ENCODE measurements at regions not wholly inside any gene's neighbourhood (a gene's known extent, or its start where the extent isn't known, plus 50 kb on each side); places are given as distances from the start of the nearest gene placed in this dataset.

DNA sequence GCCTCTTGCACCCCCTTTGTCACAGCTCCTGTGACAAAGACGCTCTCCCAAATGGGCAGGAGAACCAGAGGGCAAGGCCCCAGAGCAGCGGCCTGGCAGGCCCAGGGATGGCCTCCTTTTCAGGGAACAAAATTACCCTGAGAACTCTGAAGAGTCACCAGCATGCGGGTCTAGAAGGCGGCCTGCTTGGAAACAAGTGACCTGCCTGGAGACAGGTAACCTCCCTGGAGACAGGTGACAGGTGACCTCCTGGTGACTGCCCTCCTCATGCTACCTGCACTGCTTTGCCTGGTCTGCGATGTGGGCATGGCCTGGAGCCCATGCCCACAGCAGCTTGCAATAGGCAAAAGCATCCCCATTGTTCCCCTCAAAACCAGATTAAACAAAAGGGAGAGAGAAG lies 86.5 kb upstream of the ZC3H12A start:
- H3K36me3 ChIP-seq (ENCODE audit: insufficient read depth, low read length): no peaks in the 10 kb centered on the region
- DNase-seq (ENCODE audit: low read depth, low spot score): no peak
- H3K9me3 ChIP-seq (ENCODE audit: low read depth, low read length): no peaks in the 10 kb centered on the region
- H3K27ac ChIP-seq: no peak overlapping the region
- H3K4me3 ChIP-seq: no peak overlapping the region
- H3K9ac ChIP-seq (ENCODE audit: insufficient read length): no peak overlapping the region
- TF ChIP-seq POLR2AphosphoS5 (IDR thresholded peaks at IDR 0.05; ENCODE audit: borderline replicate concordance, low read depth, low read length) (no peak), FOXP2 (optimal IDR thresholded peaks at IDR 0.05; ENCODE audit: control extremely low read depth, extremely low read length, insufficient read depth) (no peak), EZH2 (IDR thresholded peaks at IDR 0.05) (no peak)

GRCh38 chr1:37389327-37389726 lies 85.1 kb upstream of the ZC3H12A start:
- no peak overlapping the region for H3K4me3 ChIP-seq
- DNase-seq (ENCODE audit: low read depth, low spot score): no peak
- H3K9me3 ChIP-seq (ENCODE audit: low read depth, low read length): no peaks in the 10 kb centered on the region
- H3K27ac ChIP-seq: no peak overlapping the region
- no peak for TF ChIP-seq POLR2AphosphoS5 (IDR thresholded peaks at IDR 0.05; ENCODE audit: borderline replicate concordance, low read depth, low read length)
- no peak for TF ChIP-seq EZH2 (IDR thresholded peaks at IDR 0.05)
- H3K36me3 ChIP-seq (ENCODE audit: insufficient read depth, low read length): no peaks in the 10 kb centered on the region
- H3K9ac ChIP-seq (ENCODE audit: insufficient read length): no peak overlapping the region

- Histone ChIP-seq H3K36me3 (ENCODE audit: insufficient read depth, low read length) (no peaks in the 10 kb centered on the region), H3K9me3 (ENCODE audit: low read depth, low read length) (no peaks in the 10 kb centered on the region), H3K27ac (no peak overlapping the region), H3K9ac (ENCODE audit: insufficient read length) (no peak overlapping the region), H3K4me3 (no peak overlapping the region)
- no peak for DNase-seq (ENCODE audit: low read depth, low spot score)
- TF ChIP-seq POLR2AphosphoS5 (IDR thresholded peaks at IDR 0.05; ENCODE audit: borderline replicate concordance, low read depth, low read length) (no peak), FOXP2 (optimal IDR thresholded peaks at IDR 0.05; ENCODE audit: control extremely low read depth, extremely low read length, insufficient read depth) (no peak), EZH2 (IDR thresholded peaks at IDR 0.05) (no peak)
These were observed 83.0 kb upstream of the ZC3H12A start for GRCh38 chr1:37391211-37392011.

DNA sequence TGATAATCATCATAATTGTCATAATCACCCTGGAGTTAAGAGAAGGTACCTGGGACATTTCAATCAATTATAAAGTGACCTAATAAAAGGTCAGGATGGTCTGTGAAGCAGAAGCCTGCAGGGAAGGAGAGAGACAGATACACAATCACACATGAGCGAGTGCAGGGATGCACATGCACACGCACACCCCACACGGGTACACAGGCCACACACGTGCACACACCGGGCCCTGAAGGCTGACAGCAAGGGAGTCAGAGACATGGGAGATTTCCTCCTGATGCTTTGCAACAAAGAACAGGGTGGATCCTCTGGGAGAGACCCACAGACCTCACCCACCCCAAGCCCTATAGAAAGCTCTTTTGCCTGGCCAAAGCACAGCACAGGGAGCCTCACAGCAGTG lies 82.3 kb upstream of the ZC3H12A start:
- Histone ChIP-seq H3K9me3 (ENCODE audit: low read depth, low read length) (no peaks in the 10 kb centered on the region), H3K36me3 (ENCODE audit: insufficient read depth, low read length) (no peaks in the 10 kb centered on the region), H3K4me3 (no peak overlapping the region), H3K9ac (ENCODE audit: insufficient read length) (no peak overlapping the region), H3K27ac (no peak overlapping the region)
- no peak for DNase-seq (ENCODE audit: low read depth, low spot score)
- no peak for TF ChIP-seq EZH2 (IDR thresholded peaks at IDR 0.05)
- TF ChIP-seq POLR2AphosphoS5 (IDR thresholded peaks at IDR 0.05; ENCODE audit: borderline replicate concordance, low read depth, low read length): no peak
- TF ChIP-seq FOXP2 (optimal IDR thresholded peaks at IDR 0.05; ENCODE audit: control extremely low read depth, extremely low read length, insufficient read depth): no peak

GRCh38 chr1:37393173-37394120 lies 80.9 kb upstream of the ZC3H12A start:
- TF ChIP-seq EZH2 (IDR thresholded peaks at IDR 0.05) (no peak), FOXP2 (optimal IDR thresholded peaks at IDR 0.05; ENCODE audit: control extremely low read depth, extremely low read length, insufficient read depth) (no peak), POLR2AphosphoS5 (IDR thresholded peaks at IDR 0.05; ENCODE audit: borderline replicate concordance, low read depth, low read length) (no peak)
- DNase-seq (ENCODE audit: low read depth, low spot score): no peak
- no peaks in the 10 kb centered on the region for H3K36me3 ChIP-seq (ENCODE audit: insufficient read depth, low read length)
- no peak overlapping the region for H3K9ac ChIP-seq (ENCODE audit: insufficient read length)
- no peak overlapping the region for H3K4me3 ChIP-seq
- H3K9me3 ChIP-seq (ENCODE audit: low read depth, low read length): no peaks in the 10 kb centered on the region
- no peak overlapping the region for H3K27ac ChIP-seq

GRCh38 chr1:37394574-37395464 lies 79.6 kb upstream of the ZC3H12A start:
- no peak overlapping the region for H3K9ac ChIP-seq (ENCODE audit: insufficient read length)
- no peak overlapping the region for H3K27ac ChIP-seq
- H3K36me3 ChIP-seq (ENCODE audit: insufficient read depth, low read length): no peaks in the 10 kb centered on the region
- DNase-seq (ENCODE audit: low read depth, low spot score): no peak
- TF ChIP-seq EZH2 (IDR thresholded peaks at IDR 0.05): no peak
- TF ChIP-seq POLR2AphosphoS5 (IDR thresholded peaks at IDR 0.05; ENCODE audit: borderline replicate concordance, low read depth, low read length): no peak
- TF ChIP-seq FOXP2 (optimal IDR thresholded peaks at IDR 0.05; ENCODE audit: control extremely low read depth, extremely low read length, insufficient read depth): no peak
- H3K4me3 ChIP-seq: no peak overlapping the region
- H3K9me3 ChIP-seq (ENCODE audit: low read depth, low read length): no peaks in the 10 kb centered on the region

DNA sequence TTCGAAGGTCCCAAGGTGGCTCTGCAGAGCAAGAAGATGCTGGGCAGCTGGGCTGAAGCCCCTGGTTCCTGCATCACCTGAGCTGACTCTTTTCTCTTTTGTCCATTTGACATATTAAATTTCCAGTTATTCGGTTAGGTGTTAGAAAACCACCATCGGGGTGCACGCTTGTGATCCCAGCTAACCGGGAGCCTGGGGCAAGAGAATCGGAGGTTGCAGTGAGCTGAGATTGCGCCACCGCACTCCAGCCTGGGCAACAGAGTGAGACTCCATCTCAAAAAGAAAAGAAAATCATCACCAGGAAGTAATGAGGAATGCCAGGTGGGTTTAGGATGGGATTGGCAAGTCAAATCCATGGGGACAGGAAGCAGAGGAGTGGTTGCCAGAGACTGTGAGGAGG lies 76.3 kb upstream of the ZC3H12A start:
- DNase-seq (ENCODE audit: low read depth, low spot score): no peak
- H3K9me3 ChIP-seq (ENCODE audit: low read depth, low read length): no peaks in the 10 kb centered on the region
- no peak overlapping the region for H3K27ac ChIP-seq
- H3K36me3 ChIP-seq (ENCODE audit: insufficient read depth, low read length): no peaks in the 10 kb centered on the region
- no peak overlapping the region for H3K4me3 ChIP-seq
- no peak overlapping the region for H3K9ac ChIP-seq (ENCODE audit: insufficient read length)
- no peak for TF ChIP-seq EZH2 (IDR thresholded peaks at IDR 0.05)
- TF ChIP-seq FOXP2 (optimal IDR thresholded peaks at IDR 0.05; ENCODE audit: control extremely low read depth, extremely low read length, insufficient read depth): no peak
- TF ChIP-seq POLR2AphosphoS5 (IDR thresholded peaks at IDR 0.05; ENCODE audit: borderline replicate concordance, low read depth, low read length): no peak
